Activated naive CD8-positive, alpha-beta T cell (primary cell): ENCODE measurements at regions not wholly inside any gene's neighbourhood (a gene's known extent, or its start where the extent isn't known, plus 50 kb on each side); places are given as distances from the start of the nearest gene placed in this dataset.
"Not testable (repeated sequence)": the region's sequence is repeated elsewhere in the genome, so short reads cannot be mapped to it uniquely, and the experiment has no call there.

Experiments used
- H3K27ac Mint-ChIP-seq: one replicate; pipeline ENCODE4 v1.8.0; 2021; ENCODE audit warnings: mixed read lengths
- H3K27me3 Mint-ChIP-seq: one replicate; pipeline ENCODE4 v1.8.0; 2021; ENCODE audit warnings: mixed read lengths
- H3K36me3 Mint-ChIP-seq: one replicate; pipeline ENCODE4 v1.8.0; 2021; ENCODE audit warnings: mixed read lengths
- H3K4me1 Mint-ChIP-seq: one replicate; pipeline ENCODE4 v1.8.0; 2021; ENCODE audit warnings: low read depth, mixed read lengths
- H3K4me3 Mint-ChIP-seq: one replicate; pipeline ENCODE4 v1.8.0; 2021; ENCODE audit warnings: mild to moderate bottlenecking, mixed read lengths
- H3K9me3 Mint-ChIP-seq: one replicate; pipeline ENCODE4 v1.8.0; 2021; ENCODE audit warnings: low read depth, mixed read lengths

- not testable (repeated sequence) for H3K27me3 Mint-ChIP-seq, H3K9me3 Mint-ChIP-seq, H3K36me3 Mint-ChIP-seq, H3K4me1 Mint-ChIP-seq, H3K27ac Mint-ChIP-seq, H3K4me3 Mint-ChIP-seq
Observed at GRCh38 chr4:189653130-189653653, 287.5 kb upstream of the FRG1 start.

DNA sequence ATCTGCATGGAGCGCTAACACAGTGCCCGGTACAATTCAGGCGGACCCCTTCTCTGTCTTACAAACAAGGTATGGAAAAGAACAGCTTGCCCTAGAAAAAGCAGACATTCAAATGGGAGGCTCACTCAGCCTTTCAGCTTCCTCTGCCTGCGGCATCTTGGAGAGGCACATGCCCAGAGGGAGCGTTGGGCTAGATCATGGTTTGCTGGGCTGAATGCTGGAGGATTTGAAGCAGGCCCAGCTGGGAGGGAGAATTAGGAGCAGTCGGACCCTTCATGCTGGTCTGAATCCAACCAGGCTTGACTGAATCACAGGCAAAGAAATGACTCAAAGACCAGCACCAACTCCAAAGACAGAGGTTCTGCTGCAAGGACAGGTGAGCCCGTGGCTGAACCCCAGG is 286.7 kb upstream of the FRG1 start:
- H3K4me1 Mint-ChIP-seq, H3K4me3 Mint-ChIP-seq, H3K27me3 Mint-ChIP-seq, H3K27ac Mint-ChIP-seq, H3K36me3 Mint-ChIP-seq, H3K9me3 Mint-ChIP-seq: not testable (repeated sequence)

DNA sequence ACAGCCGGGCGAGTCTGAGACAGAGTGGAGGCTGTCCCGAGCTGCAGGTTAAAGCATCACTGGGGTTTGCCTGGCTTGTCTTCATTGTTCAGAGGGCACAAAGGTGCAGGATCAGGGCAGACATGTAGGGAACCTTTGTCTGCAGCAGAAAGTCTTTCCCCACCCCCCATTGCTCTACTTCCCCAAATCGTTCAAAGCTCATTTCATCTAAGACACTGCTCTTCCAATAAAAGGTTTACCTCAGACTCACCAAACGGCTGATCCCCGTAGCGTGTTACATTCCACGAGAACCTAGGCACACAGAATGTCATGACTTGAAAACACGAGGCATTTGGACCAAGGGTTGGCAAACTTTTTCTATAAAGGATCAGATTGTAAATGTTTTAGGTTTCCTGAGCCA is 286.3 kb upstream of the FRG1 start:
- not testable (repeated sequence) for H3K27ac Mint-ChIP-seq, H3K4me3 Mint-ChIP-seq, H3K36me3 Mint-ChIP-seq, H3K4me1 Mint-ChIP-seq, H3K9me3 Mint-ChIP-seq, H3K27me3 Mint-ChIP-seq

DNA sequence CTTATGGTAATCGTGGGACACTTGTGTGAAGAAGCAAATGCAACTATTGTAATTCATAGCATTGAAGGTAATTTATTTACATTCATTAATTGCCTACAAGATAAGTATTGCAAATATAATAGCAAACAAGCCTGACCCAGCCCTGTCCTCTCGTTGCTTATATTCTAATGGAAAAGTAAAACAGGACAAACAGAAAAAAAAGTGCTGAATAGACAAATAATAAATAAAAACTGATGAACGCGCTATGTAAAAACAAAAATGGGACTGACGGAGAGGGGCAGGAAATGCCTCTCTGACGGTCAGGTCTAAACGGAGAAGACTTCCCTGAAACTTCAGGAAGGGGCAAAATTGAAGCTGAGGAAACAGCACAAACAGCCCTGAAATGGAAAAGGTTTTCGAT is 284.9 kb upstream of the FRG1 start:
- not testable (repeated sequence) for H3K27ac Mint-ChIP-seq, H3K9me3 Mint-ChIP-seq, H3K4me3 Mint-ChIP-seq, H3K27me3 Mint-ChIP-seq, H3K4me1 Mint-ChIP-seq, H3K36me3 Mint-ChIP-seq

DNA sequence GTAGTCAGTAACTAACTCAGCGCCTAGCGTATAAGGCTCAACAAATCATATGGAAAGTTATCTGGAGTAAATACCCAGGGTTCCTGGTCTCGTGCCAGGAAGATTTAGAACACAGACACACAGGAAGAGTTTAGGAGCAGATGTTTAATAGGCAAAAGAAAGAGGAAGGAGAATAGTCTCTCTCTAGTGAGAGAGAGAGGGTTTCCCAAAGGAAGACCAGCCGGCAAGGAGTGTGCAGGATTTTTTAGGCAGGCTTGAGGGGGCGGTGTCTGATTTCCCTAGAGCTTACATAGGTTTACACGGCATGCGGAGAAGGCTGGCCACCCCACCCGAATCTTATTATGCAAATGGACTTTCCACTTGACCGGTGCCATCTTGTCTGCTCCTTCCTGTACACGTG is 284.0 kb upstream of the FRG1 start:
- no peaks in the 10 kb centered on the region for H3K27me3 Mint-ChIP-seq
- H3K9me3 Mint-ChIP-seq = no peaks in the 10 kb centered on the region
- H3K4me3 Mint-ChIP-seq = no peak overlapping the region
- H3K36me3 Mint-ChIP-seq = no peaks in the 10 kb centered on the region
- H3K27ac Mint-ChIP-seq = no peak overlapping the region
- H3K4me1 Mint-ChIP-seq = no peaks in the 10 kb centered on the region

DNA sequence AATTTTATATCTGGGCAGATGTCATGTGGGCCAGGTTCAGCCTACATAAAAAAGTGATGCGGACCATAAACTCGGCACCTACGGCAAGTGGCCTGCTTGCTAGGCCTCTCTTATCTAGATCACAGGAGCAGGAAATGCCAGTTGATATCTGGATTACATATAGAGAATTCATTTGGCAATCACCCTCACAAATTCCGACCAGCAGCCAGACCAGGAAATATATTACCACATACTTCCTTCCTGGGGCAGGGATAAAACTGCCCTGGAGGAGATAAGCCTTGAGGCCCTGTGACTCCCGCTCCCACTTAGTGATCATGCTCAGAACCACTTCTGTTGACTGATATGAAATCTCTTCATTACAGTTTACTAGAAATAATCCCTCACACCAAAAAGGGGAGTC is 282.4 kb upstream of the FRG1 start:
- H3K36me3 Mint-ChIP-seq = not testable (repeated sequence)

GRCh38 chr4:189658831-189659230 is 281.8 kb upstream of the FRG1 start:
- H3K9me3 Mint-ChIP-seq, H3K4me3 Mint-ChIP-seq, H3K27ac Mint-ChIP-seq, H3K4me1 Mint-ChIP-seq, H3K36me3 Mint-ChIP-seq, H3K27me3 Mint-ChIP-seq: not testable (repeated sequence)

More for the DNA sequence above, 282.4 kb upstream of the FRG1 start:
- not testable (repeated sequence) for H3K4me1 Mint-ChIP-seq, H3K27ac Mint-ChIP-seq, H3K9me3 Mint-ChIP-seq, H3K27me3 Mint-ChIP-seq, H3K4me3 Mint-ChIP-seq

DNA sequence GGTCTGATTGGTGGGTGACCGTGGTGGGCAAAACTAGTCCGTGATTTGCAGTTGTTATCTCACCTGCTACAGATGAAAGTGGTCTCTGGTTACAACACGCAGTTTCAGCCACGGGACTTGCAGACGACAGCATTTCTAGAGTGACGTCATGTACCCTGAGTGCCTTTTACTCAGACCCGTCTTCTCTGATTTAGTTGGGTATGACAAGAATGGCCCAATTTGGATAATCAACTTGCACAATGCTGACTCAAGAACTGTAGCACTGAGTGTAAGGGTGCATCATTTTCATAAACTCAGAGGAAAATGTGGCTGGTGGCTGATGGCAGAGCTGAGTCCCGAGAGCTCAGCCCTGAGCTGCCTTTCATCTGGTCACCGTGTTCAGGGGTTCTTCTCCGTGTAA is 281.4 kb upstream of the FRG1 start:
- H3K27ac Mint-ChIP-seq = no peak overlapping the region
- H3K4me1 Mint-ChIP-seq = no peaks in the 10 kb centered on the region
- no peaks in the 10 kb centered on the region for H3K36me3 Mint-ChIP-seq
- no peaks in the 10 kb centered on the region for H3K9me3 Mint-ChIP-seq
- no peaks in the 10 kb centered on the region for H3K27me3 Mint-ChIP-seq
- no peak overlapping the region for H3K4me3 Mint-ChIP-seq

- Mint-ChIP-seq H3K4me3 (no peak overlapping the region), H3K27me3 (no peaks in the 10 kb centered on the region), H3K27ac (no peak overlapping the region), H3K9me3 (no peaks in the 10 kb centered on the region), H3K36me3 (no peaks in the 10 kb centered on the region), H3K4me1 (no peaks in the 10 kb centered on the region)
Observed at GRCh38 chr4:189660722-189661360, 279.8 kb upstream of the FRG1 start.

GRCh38 chr4:189664693-189665250 is 275.9 kb upstream of the FRG1 start:
- H3K9me3 Mint-ChIP-seq = no peaks in the 10 kb centered on the region
- H3K4me1 Mint-ChIP-seq = no peaks in the 10 kb centered on the region
- no peak overlapping the region for H3K4me3 Mint-ChIP-seq
- H3K27me3 Mint-ChIP-seq = no peaks in the 10 kb centered on the region
- no peak overlapping the region for H3K27ac Mint-ChIP-seq
- H3K36me3 Mint-ChIP-seq = no peaks in the 10 kb centered on the region

- H3K36me3 Mint-ChIP-seq, H3K27ac Mint-ChIP-seq, H3K9me3 Mint-ChIP-seq, H3K4me3 Mint-ChIP-seq, H3K27me3 Mint-ChIP-seq, H3K4me1 Mint-ChIP-seq: not testable (repeated sequence)
Observed at GRCh38 chr4:189665712-189666305, 274.9 kb upstream of the FRG1 start.

GRCh38 chr4:189667386-189667785 is 273.3 kb upstream of the FRG1 start:
- not testable (repeated sequence) for H3K27ac Mint-ChIP-seq, H3K4me3 Mint-ChIP-seq, H3K4me1 Mint-ChIP-seq, H3K27me3 Mint-ChIP-seq, H3K9me3 Mint-ChIP-seq, H3K36me3 Mint-ChIP-seq

DNA sequence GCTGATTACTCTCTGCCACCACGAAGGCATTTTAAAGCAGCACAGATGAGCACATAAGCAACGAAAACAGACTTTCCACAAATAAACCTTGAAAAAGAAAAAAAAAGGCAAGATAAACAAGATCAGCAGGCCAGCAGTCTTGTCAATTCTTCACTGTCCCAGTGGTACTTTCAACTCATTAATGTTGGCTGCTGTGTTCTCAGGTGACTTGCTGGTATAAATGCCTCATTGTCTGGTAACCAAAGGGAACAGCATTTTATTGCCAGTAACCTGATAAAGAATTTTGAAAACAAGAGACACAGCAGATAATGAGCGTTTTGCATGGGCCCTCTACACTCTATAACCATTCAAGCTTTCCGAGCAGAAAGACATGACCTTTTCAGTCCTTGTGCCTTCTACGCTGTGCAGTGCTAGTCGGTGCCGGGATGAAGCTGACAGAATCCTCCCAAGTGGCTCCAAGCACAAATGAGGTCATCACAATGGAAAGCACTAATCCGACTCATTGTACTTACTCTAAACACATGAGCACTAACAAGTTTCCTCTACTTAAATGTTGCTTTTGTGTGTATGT is 242.9 kb upstream of the FRG1 start:
- not testable (repeated sequence) for H3K36me3 Mint-ChIP-seq, H3K4me1 Mint-ChIP-seq, H3K27me3 Mint-ChIP-seq, H3K27ac Mint-ChIP-seq, H3K9me3 Mint-ChIP-seq, H3K4me3 Mint-ChIP-seq

- H3K4me3 Mint-ChIP-seq, H3K36me3 Mint-ChIP-seq, H3K9me3 Mint-ChIP-seq, H3K27ac Mint-ChIP-seq, H3K27me3 Mint-ChIP-seq, H3K4me1 Mint-ChIP-seq: not testable (repeated sequence)
Observed at GRCh38 chr4:189703000-189703399, 237.7 kb upstream of the FRG1 start.

GRCh38 chr4:189706821-189707220 is 233.9 kb upstream of the FRG1 start:
- H3K4me1 Mint-ChIP-seq, H3K27me3 Mint-ChIP-seq, H3K4me3 Mint-ChIP-seq, H3K9me3 Mint-ChIP-seq, H3K27ac Mint-ChIP-seq, H3K36me3 Mint-ChIP-seq: not testable (repeated sequence)

DNA sequence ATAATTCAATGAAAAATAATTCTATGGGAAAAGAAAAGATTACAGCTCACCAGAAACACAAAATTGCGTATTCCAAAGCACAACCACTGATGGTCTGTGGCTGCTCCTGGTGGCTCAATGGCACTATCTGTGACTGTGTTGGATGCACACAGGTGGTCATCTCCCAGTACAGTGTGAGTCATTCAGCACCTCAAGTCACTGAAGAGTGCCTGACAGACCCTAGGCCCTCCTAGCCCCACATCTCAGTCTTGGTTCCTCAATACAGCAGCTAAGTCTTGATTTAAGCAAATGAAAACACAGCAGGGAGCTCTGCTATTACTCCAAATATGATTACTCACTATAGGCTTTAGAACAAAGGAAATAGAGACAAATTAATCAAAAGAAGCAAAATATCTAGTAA is 233.4 kb upstream of the FRG1 start:
- not testable (repeated sequence) for H3K4me1 Mint-ChIP-seq, H3K36me3 Mint-ChIP-seq, H3K27ac Mint-ChIP-seq, H3K9me3 Mint-ChIP-seq, H3K27me3 Mint-ChIP-seq, H3K4me3 Mint-ChIP-seq
